ENCODE measurements at regions not wholly inside any gene's neighbourhood (a gene's known extent, or its start where the extent isn't known, plus 50 kb on each side); places are given as distances from the start of the nearest gene placed in this dataset.

GRCh38 chr2:239484571-239485355 is 83.9 kb upstream of the HDAC4 start:
- no peaks in the 10 kb centered on the region for H3K9me3 ChIP-seq (ENCODE audit: control insufficient read depth, insufficient read depth, low read length)
- DNase-seq (ENCODE audit: low read depth, low spot score) = no peak
- H3K4me1 ChIP-seq (ENCODE audit: control insufficient read depth, insufficient read depth, low read length) = no peaks in the 10 kb centered on the region
- H3K4me3 ChIP-seq (ENCODE audit: low read length) = no peak overlapping the region
- no peak overlapping the region for H3K27ac ChIP-seq (ENCODE audit: low read length)
- no peaks in the 10 kb centered on the region for H3K36me3 ChIP-seq (ENCODE audit: control insufficient read depth, insufficient read depth, low read length)
- WGBS (ENCODE audit: insufficient coverage, insufficient read length) = no CpG with 5 or more reads among the region's 22 CpGs
- no peaks in the 10 kb centered on the region for H3K27me3 ChIP-seq (ENCODE audit: control insufficient read depth, insufficient read depth, low read length)

DNA sequence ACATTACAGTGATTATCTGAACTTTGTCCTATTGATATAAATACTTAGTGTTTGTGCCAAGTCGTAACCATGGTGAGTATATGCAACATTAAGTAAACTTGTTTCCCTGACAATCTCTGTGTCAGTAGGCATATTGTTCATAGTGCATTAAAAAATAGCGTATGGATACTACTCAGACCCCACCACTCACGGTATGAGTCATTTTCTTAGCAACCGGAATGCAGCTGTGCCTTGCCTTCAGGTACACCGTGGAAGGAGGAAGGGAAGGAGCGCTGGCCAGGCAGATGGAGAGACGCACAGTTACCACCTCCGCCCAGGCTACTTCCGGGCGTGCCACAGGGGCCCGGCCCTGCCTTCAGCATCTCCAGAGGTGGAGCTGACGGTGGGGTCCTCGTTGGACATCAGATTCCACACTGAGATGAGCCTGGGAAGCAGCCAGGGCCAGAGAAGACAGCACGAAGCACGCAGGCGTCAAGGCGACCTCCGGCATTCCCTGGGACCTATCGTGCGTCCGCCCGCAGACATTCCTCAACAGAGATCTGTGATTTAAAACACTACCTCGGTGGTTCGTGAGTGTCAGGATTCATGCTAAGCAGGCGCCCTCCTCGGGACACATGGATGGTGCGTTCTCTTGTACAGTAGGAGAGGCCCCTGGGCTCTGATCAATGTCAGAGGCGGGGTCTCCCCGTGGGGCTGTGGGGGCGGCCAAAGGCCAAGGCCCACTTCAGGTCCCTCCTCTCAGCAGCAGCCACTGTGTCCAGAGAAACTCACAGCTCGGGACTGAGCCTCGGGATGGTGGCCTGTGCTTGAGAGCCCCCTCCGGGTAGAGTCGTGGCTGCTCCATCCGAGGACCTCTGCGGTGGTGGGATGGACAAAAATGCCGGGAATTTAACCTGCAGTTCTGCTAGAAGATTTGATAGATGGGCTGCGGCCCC is 82.2 kb upstream of the HDAC4 start:
- no CpG with 5 or more reads among the region's 38 CpGs for WGBS (ENCODE audit: insufficient coverage, insufficient read length)
- H3K9me3 ChIP-seq (ENCODE audit: control insufficient read depth, insufficient read depth, low read length) = no peaks in the 10 kb centered on the region
- H3K27ac ChIP-seq (ENCODE audit: low read length) = no peak overlapping the region
- H3K4me1 ChIP-seq (ENCODE audit: control insufficient read depth, insufficient read depth, low read length) = no peaks in the 10 kb centered on the region
- no peak for DNase-seq (ENCODE audit: low read depth, low spot score)
- H3K4me3 ChIP-seq (ENCODE audit: low read length) = no peak overlapping the region
- no peaks in the 10 kb centered on the region for H3K36me3 ChIP-seq (ENCODE audit: control insufficient read depth, insufficient read depth, low read length)
- H3K27me3 ChIP-seq (ENCODE audit: control insufficient read depth, insufficient read depth, low read length) = no peaks in the 10 kb centered on the region

GRCh38 chr2:239479471-239479870 is 78.7 kb upstream of the HDAC4 start:
- Histone ChIP-seq H3K27me3 (ENCODE audit: control insufficient read depth, insufficient read depth, low read length) (no peaks in the 10 kb centered on the region), H3K4me3 (ENCODE audit: low read length) (no peak overlapping the region), H3K4me1 (ENCODE audit: control insufficient read depth, insufficient read depth, low read length) (no peaks in the 10 kb centered on the region), H3K36me3 (ENCODE audit: control insufficient read depth, insufficient read depth, low read length) (no peaks in the 10 kb centered on the region), H3K27ac (ENCODE audit: low read length) (no peak overlapping the region), H3K9me3 (ENCODE audit: control insufficient read depth, insufficient read depth, low read length) (no peaks in the 10 kb centered on the region)
- DNase-seq (ENCODE audit: low read depth, low spot score) = no peak
- no CpG with 5 or more reads among the region's 5 CpGs for WGBS (ENCODE audit: insufficient coverage, insufficient read length)

GRCh38 chr2:239477591-239477990 is 76.8 kb upstream of the HDAC4 start:
- H3K36me3 ChIP-seq (ENCODE audit: control insufficient read depth, insufficient read depth, low read length) = no peaks in the 10 kb centered on the region
- no peaks in the 10 kb centered on the region for H3K27me3 ChIP-seq (ENCODE audit: control insufficient read depth, insufficient read depth, low read length)
- no peaks in the 10 kb centered on the region for H3K9me3 ChIP-seq (ENCODE audit: control insufficient read depth, insufficient read depth, low read length)
- H3K4me1 ChIP-seq (ENCODE audit: control insufficient read depth, insufficient read depth, low read length) = no peaks in the 10 kb centered on the region
- WGBS (ENCODE audit: insufficient coverage, insufficient read length) = no CpG with 5 or more reads among the region's 19 CpGs
- DNase-seq (ENCODE audit: low read depth, low spot score) = no peak
- no peak overlapping the region for H3K4me3 ChIP-seq (ENCODE audit: low read length)
- no peak overlapping the region for H3K27ac ChIP-seq (ENCODE audit: low read length)

DNA sequence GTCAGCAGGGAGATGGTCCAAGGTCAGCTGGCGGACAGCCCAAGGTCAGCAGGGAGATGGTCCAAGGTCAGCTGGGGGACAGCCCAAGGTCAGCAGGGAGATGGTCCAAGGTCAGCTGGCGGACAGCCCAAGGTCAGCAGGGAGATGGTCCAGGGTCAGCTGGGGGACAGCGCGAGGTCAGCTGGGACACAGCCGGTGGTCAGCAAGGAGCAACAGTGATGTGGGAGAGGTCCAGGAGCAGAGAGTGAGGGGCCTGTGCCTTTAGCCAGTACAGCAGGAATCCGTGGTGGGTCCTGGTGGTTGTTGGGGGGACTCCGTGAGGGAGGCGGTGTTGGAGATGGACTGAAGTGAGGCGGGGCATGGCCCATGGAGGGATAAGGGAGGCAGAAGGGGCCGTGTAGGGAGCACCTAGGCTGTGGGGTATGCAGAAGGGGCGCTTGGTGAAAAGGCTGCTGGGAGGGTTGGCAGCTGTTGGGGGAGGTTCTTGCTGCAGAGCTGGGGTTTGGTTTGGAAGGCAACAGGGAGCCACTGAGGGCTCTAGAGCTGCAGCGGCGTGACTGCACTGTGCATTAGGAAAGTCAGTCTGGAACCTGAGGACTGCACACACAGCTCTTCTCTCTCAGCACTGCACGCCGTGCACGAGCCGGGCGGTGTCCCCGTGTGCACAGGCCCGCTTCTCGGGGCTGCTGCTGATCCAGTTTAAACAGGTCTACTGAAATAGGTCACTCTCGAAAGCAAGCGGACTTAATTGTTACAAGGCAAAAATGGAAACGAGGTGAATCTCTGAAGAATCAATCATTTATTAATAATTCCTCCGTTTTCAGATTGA is 76.2 kb upstream of the HDAC4 start:
- no CpG with 5 or more reads among the region's 25 CpGs for WGBS (ENCODE audit: insufficient coverage, insufficient read length)
- H3K27me3 ChIP-seq (ENCODE audit: control insufficient read depth, insufficient read depth, low read length) = no peaks in the 10 kb centered on the region
- no peaks in the 10 kb centered on the region for H3K36me3 ChIP-seq (ENCODE audit: control insufficient read depth, insufficient read depth, low read length)
- DNase-seq (ENCODE audit: low read depth, low spot score) = no peak
- no peak overlapping the region for H3K4me3 ChIP-seq (ENCODE audit: low read length)
- no peaks in the 10 kb centered on the region for H3K9me3 ChIP-seq (ENCODE audit: control insufficient read depth, insufficient read depth, low read length)
- no peak overlapping the region for H3K27ac ChIP-seq (ENCODE audit: low read length)
- no peaks in the 10 kb centered on the region for H3K4me1 ChIP-seq (ENCODE audit: control insufficient read depth, insufficient read depth, low read length)

DNA sequence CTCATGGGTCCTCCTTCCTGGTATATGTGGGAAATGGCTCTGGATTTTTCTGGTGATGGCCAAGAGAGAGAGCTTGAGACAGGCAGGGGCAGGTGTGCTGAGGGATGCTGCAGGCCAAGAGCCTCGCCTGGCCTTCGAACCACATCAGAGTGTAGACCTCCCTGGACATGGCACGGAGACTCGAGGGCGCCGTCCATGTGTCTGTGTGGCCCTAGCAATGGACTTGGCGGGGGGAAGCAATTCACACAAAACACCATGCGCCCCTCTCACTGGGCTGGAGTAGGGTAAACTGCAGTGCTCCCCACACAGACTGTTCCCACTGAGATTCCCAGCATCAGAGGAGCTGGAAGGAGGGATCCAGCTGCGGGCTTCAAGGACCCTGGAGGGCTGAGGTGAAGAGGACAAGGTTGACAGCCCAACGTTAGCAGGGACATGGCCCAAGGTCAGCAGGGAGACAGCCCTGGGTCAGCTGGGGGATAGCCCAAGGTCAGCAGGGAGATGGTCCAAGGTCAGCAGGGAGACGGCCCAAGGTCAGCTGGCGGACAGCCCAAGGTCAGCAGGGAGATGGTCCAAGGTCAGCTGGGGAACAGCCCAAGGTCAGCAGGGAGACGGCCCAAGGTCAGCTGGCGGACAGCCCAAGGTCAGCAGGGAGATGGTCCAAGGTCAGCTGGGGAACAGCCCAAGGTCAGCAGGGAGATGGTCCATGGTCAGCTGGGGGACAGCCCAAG is 75.4 kb upstream of the HDAC4 start:
- H3K27me3 ChIP-seq (ENCODE audit: control insufficient read depth, insufficient read depth, low read length) = no peaks in the 10 kb centered on the region
- H3K36me3 ChIP-seq (ENCODE audit: control insufficient read depth, insufficient read depth, low read length) = no peaks in the 10 kb centered on the region
- H3K27ac ChIP-seq (ENCODE audit: low read length) = no peak overlapping the region
- no peak for DNase-seq (ENCODE audit: low read depth, low spot score)
- WGBS (ENCODE audit: insufficient coverage, insufficient read length) = no CpG with 5 or more reads among the region's 14 CpGs
- no peaks in the 10 kb centered on the region for H3K9me3 ChIP-seq (ENCODE audit: control insufficient read depth, insufficient read depth, low read length)
- H3K4me1 ChIP-seq (ENCODE audit: control insufficient read depth, insufficient read depth, low read length) = no peaks in the 10 kb centered on the region
- no peak overlapping the region for H3K4me3 ChIP-seq (ENCODE audit: low read length)

DNA sequence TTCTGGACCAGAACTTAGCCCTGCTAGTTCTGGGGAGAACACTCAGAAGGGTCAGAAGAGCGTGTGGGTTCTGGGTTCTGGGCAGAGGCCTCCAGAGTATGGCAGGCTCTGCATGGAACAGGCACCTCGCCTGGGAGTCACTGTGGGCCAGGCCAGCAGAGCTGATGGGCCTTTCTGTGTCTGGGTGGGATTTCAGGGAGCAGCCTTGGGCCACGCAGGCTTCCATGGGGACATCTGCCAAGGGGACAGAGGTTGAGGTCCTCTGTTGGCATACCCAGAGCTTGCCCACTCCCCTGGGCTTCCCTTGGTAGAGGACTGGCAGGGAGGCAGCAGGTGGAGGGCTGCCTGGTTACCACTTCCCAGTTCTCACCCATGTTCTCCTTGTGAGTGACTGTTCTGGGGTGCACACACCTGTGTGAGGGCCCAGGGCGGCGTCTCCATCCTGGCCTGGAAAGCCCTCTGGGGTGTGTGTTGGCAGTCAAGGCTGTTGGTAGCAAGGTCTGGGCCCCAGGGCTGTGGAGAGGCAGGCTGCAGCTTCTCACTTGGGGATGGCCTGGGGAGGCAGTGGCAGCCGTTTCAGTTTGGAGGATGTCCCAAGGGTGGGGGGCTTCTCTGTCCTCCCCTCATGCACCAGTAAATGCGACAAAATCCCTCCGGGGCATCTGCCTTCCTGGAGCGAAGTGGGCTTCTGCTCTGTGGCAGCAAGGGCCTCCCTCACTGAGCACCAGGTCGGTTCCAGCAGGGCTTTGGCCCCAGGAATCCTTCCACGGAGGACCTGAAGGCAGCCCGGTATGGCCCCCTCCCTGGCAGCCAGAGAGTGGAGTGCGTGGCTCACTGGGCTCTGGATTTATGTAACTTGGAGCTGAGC is 74.6 kb upstream of the HDAC4 start:
- Histone ChIP-seq H3K4me3 (ENCODE audit: low read length) (no peak overlapping the region), H3K27ac (ENCODE audit: low read length) (no peak overlapping the region), H3K27me3 (ENCODE audit: control insufficient read depth, insufficient read depth, low read length) (no peaks in the 10 kb centered on the region), H3K4me1 (ENCODE audit: control insufficient read depth, insufficient read depth, low read length) (no peaks in the 10 kb centered on the region), H3K9me3 (ENCODE audit: control insufficient read depth, insufficient read depth, low read length) (no peaks in the 10 kb centered on the region), H3K36me3 (ENCODE audit: control insufficient read depth, insufficient read depth, low read length) (no peaks in the 10 kb centered on the region)
- DNase-seq (ENCODE audit: low read depth, low spot score) = no peak
- WGBS (ENCODE audit: insufficient coverage, insufficient read length) = no CpG with 5 or more reads among the region's 13 CpGs

DNA sequence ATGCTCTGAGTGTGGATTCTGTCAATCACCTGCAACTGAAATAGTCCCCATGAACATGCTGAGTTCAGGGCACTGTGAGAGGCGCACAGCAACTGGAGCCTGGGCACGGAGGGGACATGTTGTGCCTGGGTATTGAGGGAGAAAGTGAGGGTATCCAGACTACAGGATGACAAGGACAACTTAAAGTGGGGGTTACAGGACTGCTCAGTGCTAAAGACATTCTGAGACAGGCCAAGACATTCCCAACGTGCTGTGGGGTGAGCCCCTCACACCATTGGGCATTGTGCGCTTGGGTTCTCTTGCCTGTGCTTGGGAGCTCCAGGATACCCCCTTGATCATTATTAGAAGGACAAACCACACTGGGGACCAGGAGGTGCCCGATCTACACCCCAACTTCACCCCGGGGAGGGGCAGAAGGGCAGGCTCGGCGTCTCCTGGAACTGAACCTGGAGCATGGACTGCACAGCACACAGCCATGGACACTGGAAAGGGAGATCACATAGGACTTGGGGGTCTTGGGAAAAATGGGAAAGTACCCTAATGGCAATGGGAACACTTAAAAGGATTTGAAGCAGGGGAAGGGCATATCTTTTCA is 72.5 kb upstream of the HDAC4 start:
- no peak overlapping the region for H3K27ac ChIP-seq (ENCODE audit: low read length)
- no peaks in the 10 kb centered on the region for H3K9me3 ChIP-seq (ENCODE audit: control insufficient read depth, insufficient read depth, low read length)
- H3K36me3 ChIP-seq (ENCODE audit: control insufficient read depth, insufficient read depth, low read length) = no peaks in the 10 kb centered on the region
- H3K27me3 ChIP-seq (ENCODE audit: control insufficient read depth, insufficient read depth, low read length) = no peaks in the 10 kb centered on the region
- H3K4me1 ChIP-seq (ENCODE audit: control insufficient read depth, insufficient read depth, low read length) = no peaks in the 10 kb centered on the region
- no peak overlapping the region for H3K4me3 ChIP-seq (ENCODE audit: low read length)
- no CpG with 5 or more reads among the region's 8 CpGs for WGBS (ENCODE audit: insufficient coverage, insufficient read length)
- no peak for DNase-seq (ENCODE audit: low read depth, low spot score)

DNA sequence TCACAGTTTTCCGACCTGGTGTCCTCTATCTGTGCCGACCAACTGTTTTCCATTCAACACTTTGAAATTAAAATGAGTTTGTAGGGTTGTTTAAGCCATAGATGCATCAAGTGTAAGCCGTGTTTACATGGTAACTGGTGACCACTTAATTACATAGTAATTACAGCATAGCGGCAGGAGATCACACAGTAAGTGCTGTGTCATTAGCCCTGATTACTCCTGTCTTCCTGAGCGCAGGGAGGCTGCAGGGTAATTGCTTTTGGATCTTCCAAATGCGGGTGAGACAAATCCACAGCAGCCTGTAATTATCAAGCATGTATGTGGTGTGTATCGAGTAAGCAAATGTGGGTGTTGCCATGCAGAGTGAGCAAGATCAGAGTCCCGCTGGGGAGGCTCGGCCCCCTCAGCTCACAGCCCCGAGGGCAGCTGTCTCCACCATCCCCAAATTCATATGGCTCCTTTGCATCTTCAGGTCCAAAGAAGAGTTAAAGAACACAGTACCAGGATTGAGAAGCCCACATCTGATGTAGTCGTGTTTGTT is 71.5 kb upstream of the HDAC4 start:
- no peak overlapping the region for H3K27ac ChIP-seq (ENCODE audit: low read length)
- H3K9me3 ChIP-seq (ENCODE audit: control insufficient read depth, insufficient read depth, low read length) = no peaks in the 10 kb centered on the region
- no peak for DNase-seq (ENCODE audit: low read depth, low spot score)
- H3K27me3 ChIP-seq (ENCODE audit: control insufficient read depth, insufficient read depth, low read length) = no peaks in the 10 kb centered on the region
- H3K4me1 ChIP-seq (ENCODE audit: control insufficient read depth, insufficient read depth, low read length) = no peaks in the 10 kb centered on the region
- no peak overlapping the region for H3K4me3 ChIP-seq (ENCODE audit: low read length)
- WGBS (ENCODE audit: insufficient coverage, insufficient read length) = no CpG with 5 or more reads among the region's 11 CpGs
- no peaks in the 10 kb centered on the region for H3K36me3 ChIP-seq (ENCODE audit: control insufficient read depth, insufficient read depth, low read length)
